Colonic mucosa (tissue), 4 donors: ENCODE measurements at regions not wholly inside any gene's neighbourhood (a gene's known extent, or its start where the extent isn't known, plus 50 kb on each side); places are given as distances from the start of the nearest gene placed in this dataset.

Source experiments
- DNase-seq: peaks from one replicate; pipeline ENCODE4 v3.0.0-alpha.2; 2020
- H3K27ac ChIP-seq: fragments of 200-600 bp; one replicate; pipeline ENCODE4 v1.8.0; 2021
- H3K27me3 ChIP-seq: fragments of 200-600 bp; one replicate; pipeline ENCODE4 v1.8.0; 2021
- H3K36me3 ChIP-seq: fragments of 200-600 bp; one replicate; pipeline ENCODE4 v1.8.0; 2021
- H3K4me1 ChIP-seq: fragments of 200-600 bp; one replicate; pipeline ENCODE4 v1.8.0; 2021; ENCODE audit warnings: mild to moderate bottlenecking
- H3K4me3 ChIP-seq: fragments of 200-600 bp; one replicate; pipeline ENCODE4 v1.8.0; 2021
- H3K9ac ChIP-seq, 2 donors: one replicate each; pipeline ENCODE4 v1.7.0; 2013; ENCODE audit warnings: control low read depth in 2 of 2, low read depth in 2 of 2, low read length in 2 of 2
- H3K9me3 ChIP-seq: fragments of 200-600 bp; one replicate; pipeline ENCODE4 v1.8.0; 2021
- intact Hi-C: fragments of 100-400 bp; cut with DNase I; formaldehyde crosslinking; loops from one replicate; pipeline ENCODE4 v1.14.1; 2022
- TF ChIP-seq, protein P1 (sequence below): fragments of 200-600 bp; IDR thresholded peaks from one replicate; pipeline ENCODE4 v1.8.0; 2022; ENCODE audit warnings: antibody characterized with exemption, mild to moderate bottlenecking
- donor health status: healthy.
- donor health status: DM: no; HTN: no; CAD: no.
- donor health status: DM: no; HTN: no; CAD: no.

DNA sequence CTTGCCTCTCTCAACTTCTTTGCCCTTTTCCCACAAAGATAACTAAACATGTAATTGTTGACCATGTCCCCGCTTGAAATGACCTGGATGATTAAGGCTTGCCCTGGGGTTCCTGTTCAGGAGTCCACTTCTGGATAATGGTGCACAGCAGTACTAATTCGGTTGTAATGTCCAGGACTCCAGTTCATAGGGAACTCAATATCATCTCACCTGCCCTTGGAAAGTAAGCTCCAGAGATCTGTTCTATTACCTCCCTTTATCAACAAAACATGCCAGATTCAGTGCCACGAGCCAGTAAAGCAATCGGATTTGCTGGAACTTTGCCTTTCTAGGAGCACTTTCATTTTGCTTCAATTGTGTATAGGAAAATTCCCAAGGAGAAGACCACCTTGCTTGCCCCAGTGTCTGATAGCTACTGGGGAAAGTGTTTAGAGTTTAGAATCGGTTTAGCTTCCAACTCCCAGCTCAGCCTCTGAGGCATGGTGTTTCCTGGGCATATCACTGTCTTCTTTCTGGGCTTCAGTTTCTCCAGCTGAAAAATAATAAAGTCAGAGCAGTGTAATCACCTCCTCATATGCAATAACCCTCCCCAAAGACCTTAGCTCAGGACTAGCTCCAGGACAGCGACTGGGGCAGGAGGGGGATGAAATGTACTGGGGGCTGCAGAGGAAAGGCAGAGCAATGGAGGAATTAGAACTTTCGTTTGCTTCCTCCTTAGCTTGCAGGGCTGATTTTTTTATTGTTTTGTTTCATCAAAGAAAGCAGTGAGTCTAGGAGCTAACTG lies 162.6 kb upstream of the CYRIA start:
- TF ChIP-seq, protein P1, sequence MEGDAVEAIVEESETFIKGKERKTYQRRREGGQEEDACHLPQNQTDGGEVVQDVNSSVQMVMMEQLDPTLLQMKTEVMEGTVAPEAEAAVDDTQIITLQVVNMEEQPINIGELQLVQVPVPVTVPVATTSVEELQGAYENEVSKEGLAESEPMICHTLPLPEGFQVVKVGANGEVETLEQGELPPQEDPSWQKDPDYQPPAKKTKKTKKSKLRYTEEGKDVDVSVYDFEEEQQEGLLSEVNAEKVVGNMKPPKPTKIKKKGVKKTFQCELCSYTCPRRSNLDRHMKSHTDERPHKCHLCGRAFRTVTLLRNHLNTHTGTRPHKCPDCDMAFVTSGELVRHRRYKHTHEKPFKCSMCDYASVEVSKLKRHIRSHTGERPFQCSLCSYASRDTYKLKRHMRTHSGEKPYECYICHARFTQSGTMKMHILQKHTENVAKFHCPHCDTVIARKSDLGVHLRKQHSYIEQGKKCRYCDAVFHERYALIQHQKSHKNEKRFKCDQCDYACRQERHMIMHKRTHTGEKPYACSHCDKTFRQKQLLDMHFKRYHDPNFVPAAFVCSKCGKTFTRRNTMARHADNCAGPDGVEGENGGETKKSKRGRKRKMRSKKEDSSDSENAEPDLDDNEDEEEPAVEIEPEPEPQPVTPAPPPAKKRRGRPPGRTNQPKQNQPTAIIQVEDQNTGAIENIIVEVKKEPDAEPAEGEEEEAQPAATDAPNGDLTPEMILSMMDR: no peak
- H3K9me3 ChIP-seq: no peaks in the 10 kb centered on the region
- H3K27ac ChIP-seq: no peak overlapping the region
- H3K36me3 ChIP-seq: no peaks in the 10 kb centered on the region
- H3K27me3 ChIP-seq: no peaks in the 10 kb centered on the region
- intact Hi-C loops: no loop called here
- no peaks in the 10 kb centered on the region for H3K4me1 ChIP-seq
- no peak overlapping the region for H3K9ac ChIP-seq
- DNase-seq: no peak
- no peak overlapping the region for H3K4me3 ChIP-seq

DNA sequence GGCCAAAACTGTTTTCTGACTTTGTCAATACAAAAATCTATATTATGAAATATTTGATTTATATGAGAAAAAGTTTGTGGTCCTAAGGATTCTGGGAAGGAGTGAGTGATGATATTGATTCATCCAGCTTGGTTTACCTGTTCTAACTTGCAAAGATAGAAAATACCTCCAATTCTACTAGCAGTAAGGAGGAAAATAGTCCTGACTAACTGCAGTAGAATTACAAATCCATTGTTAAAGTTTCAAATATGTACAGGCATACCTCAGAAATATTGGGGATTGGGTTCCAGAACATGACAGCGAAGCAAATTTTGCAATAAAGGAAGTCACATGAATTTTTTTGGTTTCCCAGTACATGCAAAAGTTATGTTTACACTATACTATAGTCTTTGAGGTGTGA lies 158.8 kb upstream of the CYRIA start:
- H3K27me3 ChIP-seq: no peaks in the 10 kb centered on the region
- intact Hi-C loops: no loop called here
- TF ChIP-seq, protein P1: no peak
- no peak overlapping the region for H3K27ac ChIP-seq
- H3K4me3 ChIP-seq: no peak overlapping the region
- H3K9ac ChIP-seq: no peak overlapping the region
- H3K4me1 ChIP-seq: no peaks in the 10 kb centered on the region
- no peak for DNase-seq
- no peaks in the 10 kb centered on the region for H3K36me3 ChIP-seq
- no peaks in the 10 kb centered on the region for H3K9me3 ChIP-seq

DNA sequence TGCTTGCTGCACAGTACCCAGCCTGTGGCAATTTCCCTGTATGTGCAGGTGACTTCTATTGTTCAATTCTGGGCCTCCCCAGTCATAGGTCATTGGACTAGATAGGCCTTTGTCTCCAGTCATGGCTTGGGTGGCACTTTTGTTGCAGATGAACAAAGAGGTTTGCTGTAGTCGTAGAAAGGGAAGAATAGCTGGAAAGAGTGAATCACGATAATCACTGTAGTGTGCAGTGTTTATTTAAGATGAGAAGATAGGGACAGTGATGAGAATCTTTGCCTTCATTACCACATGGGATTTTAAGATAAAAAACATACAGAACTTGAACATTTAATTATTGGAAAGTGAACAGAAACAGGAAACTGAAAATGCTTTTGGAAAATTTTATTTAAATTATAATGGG lies 156.1 kb upstream of the CYRIA start:
- H3K36me3 ChIP-seq: no peaks in the 10 kb centered on the region

DNA sequence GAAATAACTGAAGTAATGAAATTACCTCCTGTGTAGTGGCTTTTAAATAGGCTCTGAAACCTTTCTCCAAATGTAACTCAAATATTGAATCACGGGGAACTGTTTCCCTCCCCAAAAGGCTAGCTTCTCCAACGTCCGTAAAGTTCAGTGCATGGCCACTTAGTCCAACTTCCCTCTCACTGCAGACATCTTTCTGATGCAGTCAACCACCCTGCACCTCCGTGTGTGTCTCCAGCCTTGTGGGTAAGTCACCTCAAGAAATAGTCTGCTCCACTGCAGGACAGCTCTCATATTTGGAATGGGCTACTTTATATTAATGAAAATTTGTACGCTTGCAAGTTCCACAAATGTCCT lies 152.5 kb upstream of the CYRIA start:
- no peaks in the 10 kb centered on the region for H3K27me3 ChIP-seq
- H3K9me3 ChIP-seq: no peaks in the 10 kb centered on the region
- no peak overlapping the region for H3K27ac ChIP-seq
- DNase-seq: no peak
- H3K9ac ChIP-seq: no peak overlapping the region
- no peaks in the 10 kb centered on the region for H3K4me1 ChIP-seq
- intact Hi-C loops: no loop called here
- TF ChIP-seq, protein P1: no peak
- H3K36me3 ChIP-seq: no peaks in the 10 kb centered on the region
- no peak overlapping the region for H3K4me3 ChIP-seq

More for the DNA sequence above, 156.1 kb upstream of the CYRIA start:
- no peaks in the 10 kb centered on the region for H3K27me3 ChIP-seq
- no peaks in the 10 kb centered on the region for H3K9me3 ChIP-seq
- H3K9ac ChIP-seq: no peak overlapping the region
- intact Hi-C loops: no loop called here
- no peak for DNase-seq
- TF ChIP-seq, protein P1: no peak
- no peak overlapping the region for H3K27ac ChIP-seq
- no peaks in the 10 kb centered on the region for H3K4me1 ChIP-seq
- no peak overlapping the region for H3K4me3 ChIP-seq

DNA sequence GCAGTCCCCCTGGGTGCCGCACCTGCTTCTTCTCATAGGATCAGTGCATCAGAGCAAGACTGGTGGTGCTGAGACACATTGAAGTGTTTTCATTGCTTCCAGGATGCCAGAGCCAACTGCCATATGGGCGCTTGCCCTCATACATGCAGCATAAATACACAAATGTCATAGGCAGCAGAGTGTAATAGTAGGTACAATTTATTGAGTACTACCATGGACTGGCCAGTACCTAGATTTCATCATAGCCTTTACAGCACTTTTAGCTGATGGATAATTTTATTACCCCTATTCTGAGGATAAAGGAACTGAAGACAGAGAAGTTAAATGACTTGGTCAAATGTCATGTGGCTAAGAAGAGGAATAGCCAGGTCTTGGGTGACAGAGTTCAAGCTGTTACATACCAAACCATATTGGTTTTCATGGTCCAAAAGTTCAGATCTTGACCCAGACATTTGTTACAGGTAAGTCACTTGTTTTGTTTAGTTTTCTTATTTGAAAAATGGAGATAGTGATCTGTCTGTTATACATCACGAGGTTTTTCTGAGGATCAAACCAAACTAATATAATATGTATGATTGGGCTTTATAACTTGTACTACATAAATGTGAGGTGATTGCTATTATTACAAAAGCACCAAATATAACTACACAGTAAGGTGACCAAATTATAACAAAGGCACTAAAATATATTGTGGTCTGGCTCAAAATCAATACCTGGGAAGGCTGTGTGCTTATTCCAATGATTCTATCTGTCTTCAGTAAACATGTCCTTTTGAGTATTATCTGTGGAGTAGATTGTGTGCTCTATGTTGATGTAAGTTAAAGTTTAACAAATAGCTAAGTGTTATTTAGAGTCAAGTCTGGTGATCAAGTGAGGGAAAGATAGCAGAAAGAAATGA lies 151.9 kb upstream of the CYRIA start:
- intact Hi-C loops: no loop called here

More for the DNA sequence above, 151.9 kb upstream of the CYRIA start:
- H3K4me3 ChIP-seq: no peak overlapping the region
- H3K27ac ChIP-seq: no peak overlapping the region
- no peak for DNase-seq
- TF ChIP-seq, protein P1: no peak
- no peaks in the 10 kb centered on the region for H3K9me3 ChIP-seq
- H3K4me1 ChIP-seq: no peaks in the 10 kb centered on the region
- no peaks in the 10 kb centered on the region for H3K36me3 ChIP-seq
- no peak overlapping the region for H3K9ac ChIP-seq
- H3K27me3 ChIP-seq: no peaks in the 10 kb centered on the region
